ENCODE measurements at regions not wholly inside any gene's neighbourhood (a gene's known extent, or its start where the extent isn't known, plus 50 kb on each side); places are given as distances from the start of the nearest gene placed in this dataset.

- TF ChIP-seq YY1 (IDR thresholded peaks at IDR 0.05) (no peak), HNF4A (conservative IDR thresholded peaks at IDR 0.05) (no peak), ZBTB33 (IDR thresholded peaks at IDR 0.05) (no peak), FOXA1 (IDR thresholded peaks at IDR 0.05) (no peak), TAF1 (conservative IDR thresholded peaks at IDR 0.05) (no peak), MAX (IDR thresholded peaks at IDR 0.05) (no peak)
Measured at GRCh38 chr5:60366489-60366888, 333.5 kb downstream of the DEPDC1B start (continued).

GRCh38 chr5:60365001-60365400 is 335.0 kb downstream of the DEPDC1B start:
- H3K9ac ChIP-seq (ENCODE audit: low read depth in 1 of 2, low read length in 2 of 2), result no peak overlapping the region
- TF ChIP-seq NR2F2 (IDR thresholded peaks at IDR 0.05) (no peak), MAX (IDR thresholded peaks at IDR 0.05) (no peak)
- 66% methylated on average over 1 of the region's 1 CpG for WGBS

GRCh38 chr5:60362158-60362557 is 337.8 kb downstream of the DEPDC1B start:
- Histone ChIP-seq H3K4me1 (ENCODE audit: control insufficient read depth in 4 of 4, insufficient read depth in 4 of 4, low read length in 3 of 4) (no peaks in the 10 kb centered on the region), H3K27me3 (ENCODE audit: control insufficient read depth in 4 of 4, insufficient read depth in 4 of 4, low read length in 3 of 4) (peaks cover 0 to 3% (median 0%) of the 10 kb centered on the region in 4 donors), H3K27ac (ENCODE audit: low read depth in 1 of 2, low read length in 2 of 2) (no peak overlapping the region), H3K9ac (ENCODE audit: low read depth in 1 of 2, low read length in 2 of 2) (no peak overlapping the region), H3K4me3 (ENCODE audit: low read depth in 1 of 3, low read length in 3 of 3) (no peak overlapping the region), H3K9me3 (ENCODE audit: control insufficient read depth in 4 of 4, low read length in 3 of 4) (no peaks in the 10 kb centered on the region), H3K36me3 (ENCODE audit: control insufficient read depth in 4 of 4, insufficient read depth in 3 of 4, low read depth in 1 of 4, low read length in 3 of 4) (no peaks in the 10 kb centered on the region)
- no peak for TF ChIP-seq YY1 (IDR thresholded peaks at IDR 0.05)
- TF ChIP-seq RAD21 (IDR thresholded peaks at IDR 0.05), result no peak
- TF ChIP-seq SP1 (IDR thresholded peaks at IDR 0.05), result no peak
- no peak for TF ChIP-seq HNF4A (conservative IDR thresholded peaks at IDR 0.05)
- TF ChIP-seq ZBTB33 (IDR thresholded peaks at IDR 0.05), result no peak
- no peak for TF ChIP-seq JUND (IDR thresholded peaks at IDR 0.05)
- no peak for TF ChIP-seq TAF1 (conservative IDR thresholded peaks at IDR 0.05)
- no peak for TF ChIP-seq CTCF (IDR thresholded peaks at IDR 0.05; ENCODE audit: low read depth, low read length, missing input control)
- no peak for TF ChIP-seq RXRA (IDR thresholded peaks at IDR 0.05)
- TF ChIP-seq FOXA1 (IDR thresholded peaks at IDR 0.05), result no peak
- TF ChIP-seq ATF3 (IDR thresholded peaks at IDR 0.05), result no peak
- DNase-seq (ENCODE audit: low spot score), result no peak

More at GRCh38 chr5:60365001-60365400, 335.0 kb downstream of the DEPDC1B start:
- no peak for DNase-seq (ENCODE audit: low spot score)
- H3K4me1 ChIP-seq (ENCODE audit: control insufficient read depth in 4 of 4, insufficient read depth in 4 of 4, low read length in 3 of 4), result no peaks in the 10 kb centered on the region
- no peaks in the 10 kb centered on the region for H3K9me3 ChIP-seq (ENCODE audit: control insufficient read depth in 4 of 4, low read length in 3 of 4)
- H3K27me3 ChIP-seq (ENCODE audit: control insufficient read depth in 4 of 4, insufficient read depth in 4 of 4, low read length in 3 of 4), result no peaks in the 10 kb centered on the region
- H3K36me3 ChIP-seq (ENCODE audit: control insufficient read depth in 4 of 4, insufficient read depth in 3 of 4, low read depth in 1 of 4, low read length in 3 of 4), result no peaks in the 10 kb centered on the region
- no peak overlapping the region for H3K4me3 ChIP-seq (ENCODE audit: low read depth in 1 of 3, low read length in 3 of 3)
- H3K27ac ChIP-seq (ENCODE audit: low read depth in 1 of 2, low read length in 2 of 2), result no peak overlapping the region

Measured in liver (tissue), 8 donors.